HG03575 (cell line): ENCODE measurements at regions not wholly inside any gene's neighbourhood (a gene's known extent, or its start where the extent isn't known, plus 50 kb on each side); places are given as distances from the start of the nearest gene placed in this dataset.
"Not testable (repeated sequence)": the region's sequence is repeated elsewhere in the genome, so short reads cannot be mapped to it uniquely, and the experiment has no call there.

Experiments
- ATAC-seq: cut with Tn5 transposase; IDR thresholded peaks from one replicate; pipeline ENCODE4 v1.9.1; 2021; ENCODE audit not compliant: unreplicated experiment, insufficient number of reproducible peaks, low FRiP score; ENCODE audit errors: extremely low read depth

- no peak for ATAC-seq
Measured at GRCh38 chr10:44706745-44707144, 204.4 kb upstream of the TMEM72 start.

GRCh38 chr10:44713307-44713706 is 197.8 kb upstream of the TMEM72 start:
- no peak for ATAC-seq

- no peak for ATAC-seq
Measured at GRCh38 chr10:44714451-44714850, 196.7 kb upstream of the TMEM72 start.

GRCh38 chr10:44715136-44715535 is 196.0 kb upstream of the TMEM72 start:
- no peak for ATAC-seq

GRCh38 chr10:44716470-44717015 is 194.6 kb upstream of the TMEM72 start:
- no peak for ATAC-seq

GRCh38 chr10:44723082-44723481 is 188.1 kb upstream of the TMEM72 start:
- no peak for ATAC-seq

- no peak for ATAC-seq
Measured at GRCh38 chr10:44723619-44724325, 187.4 kb upstream of the TMEM72 start.

- no peak for ATAC-seq
Measured at GRCh38 chr10:44724415-44725174, 186.5 kb upstream of the TMEM72 start.

- peak; percentile 81 for ATAC-seq
Measured at GRCh38 chr10:44725404-44725803, 185.7 kb upstream of the TMEM72 start.

- no peak for ATAC-seq
Measured at GRCh38 chr10:44731283-44731682, 179.9 kb upstream of the TMEM72 start.

- no peak for ATAC-seq
Measured at GRCh38 chr10:44733501-44734488, 177.3 kb upstream of the TMEM72 start.

- ATAC-seq, result no peak
Measured at GRCh38 chr10:44742248-44742647, 168.9 kb upstream of the TMEM72 start.

GRCh38 chr10:44743535-44743934 is 167.6 kb upstream of the TMEM72 start:
- ATAC-seq, result no peak

GRCh38 chr10:44745920-44746319 is 165.2 kb upstream of the TMEM72 start:
- ATAC-seq, result no peak

- no peak for ATAC-seq
Measured at GRCh38 chr10:44747593-44748172, 163.5 kb upstream of the TMEM72 start.

GRCh38 chr10:44749151-44749550 is 162.0 kb upstream of the TMEM72 start:
- ATAC-seq, result no peak

- no peak for ATAC-seq
Measured at GRCh38 chr10:44752451-44753441, 158.4 kb upstream of the TMEM72 start.

GRCh38 chr10:44754355-44754754 is 156.8 kb upstream of the TMEM72 start:
- ATAC-seq, result not testable (repeated sequence)
